HepG2 (cell line): ENCODE measurements at regions not wholly inside any gene's neighbourhood (a gene's known extent, or its start where the extent isn't known, plus 50 kb on each side); places are given as distances from the start of the nearest gene placed in this dataset.

ENCODE experiments used
- ASH2L ChIP-seq: fragments of 300-600, 200-600 bp; sonication (generic); IDR thresholded peaks from 2 replicates; pipeline ENCODE4 v1.7.0; 2017; ENCODE audit warnings: low read depth, mild to moderate bottlenecking, moderate library complexity, mixed read lengths, low read length; ENCODE audit not compliant: insufficient read length
- CTCF ChIP-seq: sonication (generic); formaldehyde crosslinking; IDR thresholded peaks from 2 replicates; pipeline ENCODE4 v1.5.0; 2020; ENCODE audit warnings: mild to moderate bottlenecking, missing genetic modification reagents, moderate library complexity
- DNMT3B ChIP-seq: conservative IDR thresholded peaks from 2 replicates; pipeline ENCODE4 v1.6.1; 2016; ENCODE audit warnings: missing biosample characterization, control low read depth
- FOXK2 ChIP-seq: fragments of 450-650 bp; IDR thresholded peaks from 2 replicates; pipeline ENCODE4 v1.6.1; 2016
- FOXM1 ChIP-seq: sonication (generic); formaldehyde crosslinking; IDR thresholded peaks from 2 replicates; pipeline ENCODE4 v1.5.0; 2020; ENCODE audit warnings: missing genetic modification reagents
- MAFK ChIP-seq, 2 experiments: IDR thresholded peaks in 1 of 2; conservative IDR thresholded peaks in 1 of 2; 2 replicates each; pipeline ENCODE4 v1.6.1; 2011; ENCODE audit warnings: improper control_type of control experiment in 2 of 2, low read length in 2 of 2
- NR0B2 ChIP-seq: sonication (generic); formaldehyde crosslinking; IDR thresholded peaks from 2 replicates; pipeline ENCODE4 v1.4.0; 2020; ENCODE audit warnings: mild to moderate bottlenecking, missing genetic modification reagents
- RXRB ChIP-seq: IDR thresholded peaks from 2 replicates; pipeline ENCODE4 v1.6.1; 2016; ENCODE audit warnings: borderline replicate concordance, missing genetic modification reagents, missing compliant biosample characterization
- SMYD3 ChIP-seq: sonication (generic); formaldehyde crosslinking; IDR thresholded peaks from 2 replicates; pipeline ENCODE4 v1.8.1; 2023; ENCODE audit warnings: mild to moderate bottlenecking, missing genetic modification reagents
- SRSF4 ChIP-seq: fragments of 200-400 bp; formaldehyde crosslinking; IDR thresholded peaks from one replicate; pipeline ENCODE4 v1.6.1; 2018; ENCODE audit warnings: mild to moderate bottlenecking, low read depth, low read length, moderate library complexity; ENCODE audit not compliant: poor library complexity, severe bottlenecking
- SRY ChIP-seq: sonication (generic); formaldehyde crosslinking; IDR thresholded peaks from 2 replicates; pipeline ENCODE4 v1.8.0; 2022; ENCODE audit warnings: mild to moderate bottlenecking, missing genetic modification reagents
- ZBTB38 ChIP-seq: sonication (generic); formaldehyde crosslinking; IDR thresholded peaks from 2 replicates; pipeline ENCODE4 v1.5.1; 2020; ENCODE audit warnings: mild to moderate bottlenecking, missing genetic modification reagents
- ZFP1 ChIP-seq: IDR thresholded peaks from 2 replicates; pipeline ENCODE4 v1.6.1; 2016
- ZNF121 ChIP-seq: sonication (generic); formaldehyde crosslinking; IDR thresholded peaks from 2 replicates; pipeline ENCODE4 v1.5.0; 2020; ENCODE audit warnings: mild to moderate bottlenecking, missing genetic modification reagents
- ZNF564 ChIP-seq: sonication (generic); formaldehyde crosslinking; IDR thresholded peaks from 2 replicates; pipeline ENCODE4 v1.8.1; 2023; ENCODE audit warnings: mild to moderate bottlenecking, missing genetic modification reagents
- ZNF678 ChIP-seq: sonication (generic); formaldehyde crosslinking; IDR thresholded peaks from 2 replicates; pipeline ENCODE4 v1.4.0; 2020; ENCODE audit warnings: mild to moderate bottlenecking, missing genetic modification reagents
- ZNF772 ChIP-seq: sonication (generic); formaldehyde crosslinking; IDR thresholded peaks from 2 replicates; pipeline ENCODE4 v1.5.0; 2020; ENCODE audit warnings: mild to moderate bottlenecking, missing genetic modification reagents
- ZSCAN21 ChIP-seq: sonication (generic); formaldehyde crosslinking; IDR thresholded peaks from 2 replicates; pipeline ENCODE4 v1.8.0; 2022; ENCODE audit warnings: mild to moderate bottlenecking, missing genetic modification reagents, moderate library complexity, borderline replicate concordance
- ZSCAN31 ChIP-seq: sonication (generic); formaldehyde crosslinking; IDR thresholded peaks from 2 replicates; pipeline ENCODE4 v1.5.0; 2020; ENCODE audit warnings: low read depth, mild to moderate bottlenecking, missing genetic modification reagents
- ZUFSP ChIP-seq: sonication (generic); formaldehyde crosslinking; IDR thresholded peaks from 2 replicates; pipeline ENCODE4 v1.9.0; 2021; ENCODE audit warnings: missing genetic modification reagents, mild to moderate bottlenecking, borderline replicate concordance
- TF ChIP-seq, protein P1 (sequence below): sonication (generic); formaldehyde crosslinking; IDR thresholded peaks from 2 replicates; pipeline ENCODE4 v1.4.0; 2020; ENCODE audit warnings: missing genetic modification reagents
- TF ChIP-seq, protein P2 (sequence below): fragments of 450-650 bp; IDR thresholded peaks from 2 replicates; pipeline ENCODE4 v1.6.1; 2016

DNA sequence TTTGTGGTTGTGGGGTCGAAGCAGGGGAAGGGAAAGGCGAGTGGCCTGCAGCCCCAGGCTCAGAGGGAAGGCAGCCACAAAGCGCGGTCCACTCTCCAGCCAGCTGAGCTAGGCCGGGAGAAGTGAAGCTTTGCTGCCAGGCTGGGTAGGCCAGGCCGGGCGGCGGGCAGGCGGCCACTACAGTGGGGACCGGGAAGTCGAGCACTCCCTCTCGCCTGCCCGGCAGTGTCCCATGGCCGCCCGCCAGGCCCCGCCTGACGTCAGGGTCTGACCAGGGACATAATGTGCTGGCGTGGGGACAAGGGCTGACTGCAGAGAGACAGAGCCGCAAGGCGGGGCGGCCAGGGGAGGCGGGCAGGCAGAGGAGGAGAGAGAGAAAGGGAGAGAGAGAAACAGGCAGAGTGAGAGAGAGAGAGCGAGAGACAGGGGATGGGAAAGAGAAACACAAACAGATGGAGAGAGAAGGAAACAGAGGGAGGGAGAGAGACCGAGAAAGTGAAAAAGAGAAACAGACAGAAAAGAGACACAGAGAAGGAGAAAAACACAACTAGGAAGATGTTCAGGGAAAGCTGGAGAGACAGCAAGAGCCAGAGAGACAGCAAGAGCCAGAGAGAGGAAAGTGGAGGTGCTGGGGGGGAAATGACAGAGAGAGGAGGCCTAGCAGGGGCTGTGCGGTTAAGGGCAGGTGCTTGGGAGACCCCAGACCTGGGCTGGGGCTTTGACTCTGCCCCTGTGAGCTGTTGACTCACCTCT, 94.5 kb upstream of the PTPN1 start (continued):
- TF ChIP-seq, protein P1, sequence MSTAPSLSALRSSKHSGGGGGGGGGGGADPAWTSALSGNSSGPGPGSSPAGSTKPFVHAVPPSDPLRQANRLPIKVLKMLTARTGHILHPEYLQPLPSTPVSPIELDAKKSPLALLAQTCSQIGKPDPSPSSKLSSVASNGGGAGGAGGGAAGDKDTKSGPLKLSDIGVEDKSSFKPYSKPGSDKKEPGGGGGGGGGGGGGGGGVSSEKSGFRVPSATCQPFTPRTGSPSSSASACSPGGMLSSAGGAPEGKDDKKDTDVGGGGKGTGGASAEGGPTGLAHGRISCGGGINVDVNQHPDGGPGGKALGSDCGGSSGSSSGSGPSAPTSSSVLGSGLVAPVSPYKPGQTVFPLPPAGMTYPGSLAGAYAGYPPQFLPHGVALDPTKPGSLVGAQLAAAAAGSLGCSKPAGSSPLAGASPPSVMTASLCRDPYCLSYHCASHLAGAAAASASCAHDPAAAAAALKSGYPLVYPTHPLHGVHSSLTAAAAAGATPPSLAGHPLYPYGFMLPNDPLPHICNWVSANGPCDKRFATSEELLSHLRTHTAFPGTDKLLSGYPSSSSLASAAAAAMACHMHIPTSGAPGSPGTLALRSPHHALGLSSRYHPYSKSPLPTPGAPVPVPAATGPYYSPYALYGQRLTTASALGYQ (CRISPR knock-in tag) = peak; percentile 74; the same call in 1 of the 2 replicates
- TF ChIP-seq, protein P2, sequence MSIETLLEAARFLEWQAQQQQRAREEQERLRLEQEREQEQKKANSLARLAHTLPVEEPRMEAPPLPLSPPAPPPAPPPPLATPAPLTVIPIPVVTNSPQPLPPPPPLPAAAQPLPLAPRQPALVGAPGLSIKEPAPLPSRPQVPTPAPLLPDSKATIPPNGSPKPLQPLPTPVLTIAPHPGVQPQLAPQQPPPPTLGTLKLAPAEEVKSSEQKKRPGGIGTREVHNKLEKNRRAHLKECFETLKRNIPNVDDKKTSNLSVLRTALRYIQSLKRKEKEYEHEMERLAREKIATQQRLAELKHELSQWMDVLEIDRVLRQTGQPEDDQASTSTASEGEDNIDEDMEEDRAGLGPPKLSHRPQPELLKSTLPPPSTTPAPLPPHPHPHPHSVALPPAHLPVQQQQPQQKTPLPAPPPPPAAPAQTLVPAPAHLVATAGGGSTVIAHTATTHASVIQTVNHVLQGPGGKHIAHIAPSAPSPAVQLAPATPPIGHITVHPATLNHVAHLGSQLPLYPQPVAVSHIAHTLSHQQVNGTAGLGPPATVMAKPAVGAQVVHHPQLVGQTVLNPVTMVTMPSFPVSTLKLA = no peak
- TF ChIP-seq NR0B2 (CRISPR knock-in tag) = peak; percentile 53; the same call in 1 of the 2 replicates
- 0 out of 2 replicates have a peak, but pooled peaks have one; percentile 53 for TF ChIP-seq SMYD3 (CRISPR knock-in tag)
- TF ChIP-seq CTCF (CRISPR knock-in tag) = peak; percentile 28
- no peak for TF ChIP-seq ZFP1 (CRISPR knock-in tag)
- TF ChIP-seq ZUFSP = no peak
- peak; percentile 47; the same call in 1 of the 2 replicates for TF ChIP-seq ZNF121 (CRISPR knock-in tag)
- TF ChIP-seq MAFK (conservative IDR thresholded peaks at IDR 0.05 in 1 of 2, IDR thresholded peaks at IDR 0.05 in 1 of 2; ENCODE audit: low read length in 2 of 2) = 0 out of 4 replicates have a peak, but pooled peaks of 1 of the 2 experiments have one; percentile 1
- TF ChIP-seq ZNF678 (CRISPR knock-in tag) = 0 out of 2 replicates have a peak, but pooled peaks have one; percentile 57
- TF ChIP-seq ZSCAN21 (CRISPR knock-in tag) = peak; percentile 65; the same call in 1 of the 2 replicates
- peak; percentile 71 for TF ChIP-seq FOXK2
- TF ChIP-seq ZBTB38 = peak; percentile 86
- no peak; the same call in 1 of the 2 replicates for TF ChIP-seq SRY (CRISPR knock-in tag)
- peak; percentile 71; the same call in 1 of the 2 replicates for TF ChIP-seq ZSCAN31 (CRISPR knock-in tag)
- TF ChIP-seq ZNF564 (CRISPR knock-in tag) = 0 out of 2 replicates have a peak, but pooled peaks have one; percentile 35
- TF ChIP-seq RXRB = peak; percentile 70; the same call in 1 of the 2 replicates
- TF ChIP-seq ZNF772 (CRISPR knock-in tag) = peak; percentile 90; the same call in 1 of the 2 replicates
- TF ChIP-seq DNMT3B (CRISPR knock-in tag) = 0 out of 2 replicates have a peak, but pooled peaks have one; percentile 72
- TF ChIP-seq SRSF4 = no peak
- TF ChIP-seq FOXM1 = no peak
- TF ChIP-seq ASH2L = no peak
